T-cell (primary cell): ENCODE measurements at regions not wholly inside any gene's neighbourhood (a gene's known extent, or its start where the extent isn't known, plus 50 kb on each side); places are given as distances from the start of the nearest gene placed in this dataset.
"Not testable (repeated sequence)": the region's sequence is repeated elsewhere in the genome, so short reads cannot be mapped to it uniquely, and the experiment has no call there.

Experiments
- ATAC-seq, 4 experiments: fragments of 200-7000 bp in 3 of 4; fragments of 150-1000 bp in 1 of 4; cut with Tn5 transposase; replicated peaks in 1 of 4; 1 replicate in 3 of 4; 2 replicates in 1 of 4; pipeline ENCODE4 v1.10.0; 2021; ENCODE audit warnings: moderate library complexity in 3 of 4, mild to moderate bottlenecking in 2 of 4, moderate number of reproducible peaks in 1 of 4
- CTCF ChIA-PET, 2 donors: fragments of 300-600 bp; sonication (Branson Sonifier 250); formaldehyde crosslinking; loops; one replicate each; lab custom pipeline; 2022; ENCODE audit warnings: antibody characterized with exemption in 2 of 2; lab: Charles Lee
- POLR2A ChIA-PET, 2 donors: fragments of 300-600 bp; sonication (Branson Sonifier 250); formaldehyde crosslinking; loops; one replicate each; lab custom pipeline; 2022; ENCODE audit warnings: antibody characterized with exemption in 2 of 2; lab: Charles Lee
- DNase-seq, 35 experiments: peaks; one replicate each; pipeline versions ENCODE4 v3.0.0 to v3.0.0-alpha.2; 2013 to 2023
- H3K27ac ChIP-seq: one replicate; pipeline ENCODE4 v1.5.1; 2013; ENCODE audit warnings: low read length
- H3K27me3 ChIP-seq, 2 experiments: replicated peaks in 1 of 2; 1 replicate in 1 of 2; 2 replicates in 1 of 2; pipeline versions ENCODE4 v1.6.1 to v1.7.0; 2013; ENCODE audit warnings: low read length in 1 of 2, mixed read lengths in 1 of 2; ENCODE audit not compliant: control insufficient read depth in 2 of 2, insufficient read depth in 2 of 2; ENCODE audit errors: extremely low read depth in 1 of 2
- H3K36me3 ChIP-seq, 2 donors: 1 replicate in 1 of 2; 2 replicates in 1 of 2; pipeline versions ENCODE4 v1.6.1 to v1.7.0; 2013; ENCODE audit warnings: low read length in 1 of 2; ENCODE audit not compliant: control insufficient read depth in 2 of 2, insufficient read depth in 1 of 2; ENCODE audit errors: extremely low read depth in 1 of 2
- H3K4me1 ChIP-seq, 2 experiments: 1 replicate in 1 of 2; 2 replicates in 1 of 2; pipeline versions ENCODE4 v1.6.1 to v1.7.0; 2013; ENCODE audit warnings: low read length in 2 of 2, mixed read lengths in 1 of 2; ENCODE audit not compliant: insufficient read depth in 2 of 2, control insufficient read depth in 1 of 2; ENCODE audit errors: extremely low read depth in 1 of 2
- H3K4me3 ChIP-seq, 2 donors: 1 replicate in 1 of 2; 2 replicates in 1 of 2; pipeline versions ENCODE4 v1.5.1 to v1.7.0; 2013; ENCODE audit warnings: mild to moderate bottlenecking in 2 of 2, low read length in 1 of 2, moderate library complexity in 1 of 2; ENCODE audit not compliant: control insufficient read depth in 1 of 2; ENCODE audit errors: extremely low read depth in 1 of 2
- H3K9me3 ChIP-seq: 2 replicates; pipeline ENCODE4 v1.7.0; 2013
- H3K27ac Mint-ChIP-seq, 2 donors: one replicate each; pipeline ENCODE4 v1.8.0; 2020 to 2021; ENCODE audit warnings: mild to moderate bottlenecking in 2 of 2, mixed read lengths in 2 of 2
- H3K27me3 Mint-ChIP-seq, 2 donors: one replicate each; pipeline ENCODE4 v1.8.0; 2021 to 2022; ENCODE audit warnings: mixed read lengths in 2 of 2
- H3K36me3 Mint-ChIP-seq: one replicate; pipeline ENCODE4 v1.8.0; 2021; ENCODE audit warnings: mixed read lengths
- H3K4me1 Mint-ChIP-seq, 3 donors: one replicate each; pipeline ENCODE4 v1.8.0; 2020 to 2022; ENCODE audit warnings: mixed read lengths in 3 of 3, mild to moderate bottlenecking in 1 of 3
- H3K4me3 Mint-ChIP-seq, 3 donors: one replicate each; pipeline ENCODE4 v1.8.0; 2020 to 2022; ENCODE audit warnings: mild to moderate bottlenecking in 3 of 3, mixed read lengths in 3 of 3, moderate library complexity in 3 of 3
- H3K9me3 Mint-ChIP-seq, 3 donors: one replicate each; pipeline ENCODE4 v1.8.0; 2020 to 2022; ENCODE audit warnings: mixed read lengths in 3 of 3
- WGBS: methylation state at CpG from one replicate; pipeline ENCODE4 v1.1.5; 2013; ENCODE audit warnings: missing lambda C conversion rate; ENCODE audit not compliant: insufficient coverage; 5-methylcytosine and 5-hydroxymethylcytosine counted together

GRCh38 chr4:116132946-116133345, 952.4 kb downstream of the TRAM1L1 start:
- ChIA-PET CTCF (no interaction called here), POLR2A (no interaction called here)
- WGBS = 75% methylated on average over 2 of the region's 3 CpGs
- H3K27ac ChIP-seq = no peak overlapping the region
- H3K36me3 ChIP-seq = no peaks in the 10 kb centered on the region
- no peaks in the 10 kb centered on the region for H3K4me1 ChIP-seq
- Mint-ChIP-seq H3K36me3 (no peaks in the 10 kb centered on the region), H3K9me3 (peaks cover 0 to 9% (median 3%) of the 10 kb centered on the region in 3 donors), H3K4me3 (no peak overlapping the region), H3K27me3 (no peaks in the 10 kb centered on the region), H3K4me1 (no peaks in the 10 kb centered on the region), H3K27ac (no peak overlapping the region)
- H3K4me3 ChIP-seq = no peak overlapping the region
- no peaks in the 10 kb centered on the region for H3K9me3 ChIP-seq
- ATAC-seq (no peak), DNase-seq (no peak)
- H3K27me3 ChIP-seq = no peaks in the 10 kb centered on the region

DNA sequence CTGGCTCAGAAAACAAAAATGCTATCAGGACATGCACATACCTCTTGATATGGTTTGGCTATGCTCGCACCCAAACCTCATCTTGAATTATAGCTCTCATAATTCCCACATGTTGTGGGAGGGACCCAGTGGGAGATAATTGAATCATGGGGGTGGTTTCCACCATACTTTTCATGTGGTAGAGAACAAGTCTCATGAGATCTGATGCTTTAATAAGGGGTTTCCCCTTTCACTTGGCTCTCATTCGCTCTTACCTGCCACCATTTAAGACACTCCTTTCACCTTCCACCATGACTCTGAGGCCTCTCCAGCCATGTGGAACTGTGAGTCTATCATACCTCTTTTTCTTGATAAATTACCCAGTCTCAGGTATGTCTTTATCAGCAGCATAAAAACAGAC, 958.6 kb downstream of the TRAM1L1 start:
- ChIA-PET CTCF (no interaction called here), POLR2A (interaction anchor here in 1 of 2 donors (0.7 kb wide), 1 partner anchor 20 kb away, joined by 3 read pairs; no protein-coding TSS in a partner anchor)
- Histone ChIP-seq H3K4me1 (no peaks in the 10 kb centered on the region), H3K27me3 (no peaks in the 10 kb centered on the region), H3K9me3 (no peaks in the 10 kb centered on the region), H3K27ac (no peak overlapping the region), H3K36me3 (no peaks in the 10 kb centered on the region), H3K4me3 (no peak overlapping the region)
- ATAC-seq (no peak), DNase-seq (no peak)
- H3K36me3 Mint-ChIP-seq = no peaks in the 10 kb centered on the region
- WGBS = no CpG with 5 or more reads among the region's 2 CpGs
- peaks cover 0 to 5% (median 3%) of the 10 kb centered on the region in 3 donors for H3K9me3 Mint-ChIP-seq
- no peaks in the 10 kb centered on the region for H3K4me1 Mint-ChIP-seq
- no peak overlapping the region for H3K27ac Mint-ChIP-seq
- no peaks in the 10 kb centered on the region for H3K27me3 Mint-ChIP-seq
- H3K4me3 Mint-ChIP-seq = no peak overlapping the region

DNA sequence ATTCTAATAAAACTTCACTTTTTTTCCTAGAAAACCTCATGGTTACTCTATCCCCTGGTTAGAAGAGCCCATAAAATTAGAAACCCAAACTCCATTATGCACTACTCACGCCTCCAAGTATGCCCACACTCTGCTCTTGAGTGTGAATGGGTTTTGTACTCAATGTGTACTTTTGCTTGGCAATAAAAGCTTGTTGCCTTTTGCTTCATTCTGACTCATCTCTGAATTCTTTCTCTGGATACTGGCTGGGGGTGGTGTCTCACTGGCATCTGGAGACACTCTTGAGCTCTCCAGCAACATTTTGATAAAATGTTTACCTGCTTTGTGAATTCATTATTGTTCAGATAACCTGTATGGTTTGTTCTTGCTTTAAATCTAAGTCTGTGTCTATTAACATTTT, 963.3 kb downstream of the TRAM1L1 start:
- CTCF ChIA-PET = interaction anchor here in 1 of 2 donors (0.6 kb wide), 1 partner anchor 1170 kb away, joined by 4 read pairs; no protein-coding TSS in a partner anchor

DNA sequence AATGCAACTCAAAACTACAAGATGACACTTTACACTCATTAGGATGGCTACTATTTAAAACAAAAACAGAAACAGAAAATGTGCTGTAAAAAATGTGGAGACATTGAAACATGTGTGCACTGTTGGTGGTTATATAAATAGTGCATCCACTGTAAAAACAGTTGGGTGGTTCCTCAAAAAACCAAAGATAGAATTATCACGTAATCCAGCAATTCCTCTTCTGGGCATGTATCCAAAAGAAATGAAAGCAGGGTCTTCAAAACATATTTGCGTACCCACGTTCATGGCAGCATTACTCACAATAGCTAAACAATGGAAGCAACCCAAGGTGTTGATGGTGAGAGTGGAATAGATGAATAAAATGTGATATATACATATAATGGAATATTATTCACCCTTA, 967.2 kb downstream of the TRAM1L1 start:
- ChIA-PET POLR2A (no interaction called here), CTCF (no interaction called here)
- Histone ChIP-seq H3K4me1 (no peaks in the 10 kb centered on the region), H3K9me3 (no peaks in the 10 kb centered on the region), H3K27me3 (no peaks in the 10 kb centered on the region), H3K36me3 (no peaks in the 10 kb centered on the region), H3K4me3 (no peak overlapping the region), H3K27ac (no peak overlapping the region)
- Mint-ChIP-seq H3K9me3 (peaks cover 4 to 14% (median 5%) of the 10 kb centered on the region in 3 donors), H3K27me3 (no peaks in the 10 kb centered on the region), H3K4me3 (no peak overlapping the region), H3K27ac (no peak overlapping the region), H3K36me3 (no peaks in the 10 kb centered on the region), H3K4me1 (no peaks in the 10 kb centered on the region)
- ATAC-seq (no peak), DNase-seq (no peak)
- no CpG with 5 or more reads among the region's 3 CpGs for WGBS

More for the DNA sequence above, 963.3 kb downstream of the TRAM1L1 start:
- POLR2A ChIA-PET = no interaction called here
- H3K36me3 ChIP-seq = no peaks in the 10 kb centered on the region
- no peaks in the 10 kb centered on the region for H3K27me3 Mint-ChIP-seq
- no peak for DNase-seq
- no peak overlapping the region for H3K27ac Mint-ChIP-seq
- H3K9me3 ChIP-seq = no peaks in the 10 kb centered on the region
- no peak overlapping the region for H3K27ac ChIP-seq
- H3K4me3 Mint-ChIP-seq = no peak overlapping the region
- H3K27me3 ChIP-seq = no peaks in the 10 kb centered on the region
- H3K9me3 Mint-ChIP-seq = peaks cover 4 to 7% (median 5%) of the 10 kb centered on the region in 3 donors
- no peaks in the 10 kb centered on the region for H3K36me3 Mint-ChIP-seq
- no CpG with 5 or more reads among the region's 1 CpG for WGBS
- ATAC-seq = no peak
- no peak overlapping the region for H3K4me3 ChIP-seq
- H3K4me1 ChIP-seq = no peaks in the 10 kb centered on the region
- H3K4me1 Mint-ChIP-seq = no peaks in the 10 kb centered on the region

DNA sequence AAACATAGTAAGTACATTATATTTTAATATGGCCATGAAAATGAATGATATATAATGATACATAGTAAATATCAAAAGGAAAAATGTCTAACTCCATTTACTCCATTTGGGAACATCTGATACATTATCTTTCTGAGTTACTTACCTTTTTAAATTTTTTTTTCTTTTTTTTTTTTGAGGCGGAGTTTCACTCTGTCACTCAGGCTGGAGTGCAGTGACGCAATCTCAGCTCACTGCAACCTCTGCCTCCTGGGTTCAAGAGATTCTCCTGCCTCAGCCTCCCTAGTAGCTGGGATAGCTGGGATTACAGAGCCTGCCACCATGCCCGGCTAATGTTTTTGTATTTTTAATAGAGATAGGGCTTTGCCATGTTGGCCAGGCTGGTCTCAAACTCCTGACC, 972.5 kb downstream of the TRAM1L1 start:
- DNase-seq, H3K9me3 ChIP-seq, H3K27ac ChIP-seq, H3K36me3 ChIP-seq, H3K4me1 Mint-ChIP-seq, H3K9me3 Mint-ChIP-seq, H3K4me3 Mint-ChIP-seq, H3K27me3 Mint-ChIP-seq, ATAC-seq, H3K36me3 Mint-ChIP-seq, H3K27me3 ChIP-seq, H3K4me1 ChIP-seq, H3K4me3 ChIP-seq, CTCF ChIA-PET, H3K27ac Mint-ChIP-seq: not testable (repeated sequence)
- POLR2A ChIA-PET = interaction anchor here in 1 of 2 donors (0.7 kb wide), 1 partner anchor 86 kb away, joined by 4 read pairs; no protein-coding TSS in a partner anchor
- WGBS = 80% methylated on average over 1 of the region's 3 CpGs

- H3K27me3 ChIP-seq = no peaks in the 10 kb centered on the region
- ChIA-PET CTCF (no interaction called here), POLR2A (no interaction called here)
- H3K27ac Mint-ChIP-seq = no peak overlapping the region
- no peaks in the 10 kb centered on the region for H3K9me3 ChIP-seq
- no peak overlapping the region for H3K4me3 ChIP-seq
- no peaks in the 10 kb centered on the region for H3K4me1 Mint-ChIP-seq
- no peaks in the 10 kb centered on the region for H3K27me3 Mint-ChIP-seq
- H3K36me3 Mint-ChIP-seq = no peaks in the 10 kb centered on the region
- peaks cover 0 to 4% (median 0%) of the 10 kb centered on the region in 3 donors for H3K9me3 Mint-ChIP-seq
- DNase-seq (no peak), ATAC-seq (no peak)
- no peaks in the 10 kb centered on the region for H3K4me1 ChIP-seq
- H3K36me3 ChIP-seq = no peaks in the 10 kb centered on the region
- H3K27ac ChIP-seq = no peak overlapping the region
- no peak overlapping the region for H3K4me3 Mint-ChIP-seq
- 100% methylated on average over 1 of the region's 3 CpGs for WGBS
Observed at GRCh38 chr4:116110713-116111112, 974.7 kb downstream of the TRAM1L1 start.

- Histone ChIP-seq H3K27me3 (no peaks in the 10 kb centered on the region), H3K4me1 (no peaks in the 10 kb centered on the region), H3K4me3 (no peak overlapping the region), H3K27ac (no peak overlapping the region), H3K36me3 (no peaks in the 10 kb centered on the region), H3K9me3 (no peaks in the 10 kb centered on the region)
- no peak overlapping the region for H3K27ac Mint-ChIP-seq
- ATAC-seq (no peak), DNase-seq (no peak)
- ChIA-PET CTCF (no interaction called here), POLR2A (no interaction called here)
- no peaks in the 10 kb centered on the region for H3K4me1 Mint-ChIP-seq
- H3K4me3 Mint-ChIP-seq = no peak overlapping the region
- no peaks in the 10 kb centered on the region for H3K36me3 Mint-ChIP-seq
- WGBS = 87% methylated on average over 7 of the region's 8 CpGs
- no peaks in the 10 kb centered on the region for H3K9me3 Mint-ChIP-seq
- H3K27me3 Mint-ChIP-seq = no peaks in the 10 kb centered on the region
Observed at GRCh38 chr4:116108606-116109005, 976.8 kb downstream of the TRAM1L1 start.
